ENCODE measurements at regions not wholly inside any gene's neighbourhood (a gene's known extent, or its start where the extent isn't known, plus 50 kb on each side); places are given as distances from the start of the nearest gene placed in this dataset.

GRCh38 chr18:71798986-71799673 lies 745.0 kb downstream of the CBLN2 start:
- no peak for FAIRE-seq
- DNase-seq (ENCODE audit: low read depth, low spot score), result no peak

GRCh38 chr18:71797554-71797953 lies 746.6 kb downstream of the CBLN2 start:
- Histone ChIP-seq H3K9me1 (ENCODE audit: control insufficient read depth, extremely low read depth, insufficient read depth, low read length) (no peaks in the 10 kb centered on the region), H3K4me3 (ENCODE audit: control insufficient read depth in 2 of 3, extremely low read depth in 1 of 3, insufficient read depth in 2 of 3, low read depth in 1 of 3, low read length in 3 of 3) (no peak overlapping the region), H4K20me1 (ENCODE audit: control insufficient read depth, extremely low read depth, insufficient read depth, low read length) (no peaks in the 10 kb centered on the region), H3K4me2 (ENCODE audit: control insufficient read depth, extremely low read depth, insufficient read depth, low read depth, low read length) (no peak overlapping the region), H3K9me3 (ENCODE audit: control insufficient read depth, low read depth, low read length) (no peaks in the 10 kb centered on the region), H3K27me3 (ENCODE audit: control insufficient read depth, extremely low read depth, insufficient read depth, low read length) (no peaks in the 10 kb centered on the region), H2AFZ (ENCODE audit: control insufficient read depth, low read length) (no peak overlapping the region), H3K4me1 (ENCODE audit: control insufficient read depth, extremely low read depth, insufficient read depth, low read length) (no peaks in the 10 kb centered on the region), H3K9ac (ENCODE audit: control insufficient read depth, extremely low read depth, insufficient read depth, low read length) (no peak overlapping the region), H3K36me3 (ENCODE audit: control insufficient read depth in 2 of 2, extremely low read depth in 1 of 2, insufficient read depth in 2 of 2, low read length in 2 of 2) (no peaks in the 10 kb centered on the region), H3K27ac (ENCODE audit: control insufficient read depth, insufficient read depth, low read length) (no peak overlapping the region), H3K79me2 (ENCODE audit: control insufficient read depth, insufficient read depth, low read length) (no peaks in the 10 kb centered on the region)
- dilution Hi-C loops (cut with MboI; ENCODE audit: extremely low pct_ligation_motif_present, low sequenced_read_pairs), result no loop called here
- no peak for DNase-seq (ENCODE audit: low read depth, low spot score)
- no peak for FAIRE-seq
- TF ChIP-seq EZH2 (IDR thresholded peaks at IDR 0.05; ENCODE audit: low read length), result no peak
- TF ChIP-seq CTCF (optimal IDR thresholded peaks at IDR 0.05 in 1 of 3, IDR thresholded peaks at IDR 0.05 in 1 of 3, conservative IDR thresholded peaks at IDR 0.05 in 1 of 3; ENCODE audit: extremely low read depth in 1 of 3, insufficient read depth in 2 of 3, low read length in 3 of 3), result no peak

More at GRCh38 chr18:71798986-71799673, 745.0 kb downstream of the CBLN2 start:
- dilution Hi-C loops (cut with MboI; ENCODE audit: extremely low pct_ligation_motif_present, low sequenced_read_pairs), result no loop called here
- H3K9me1 ChIP-seq (ENCODE audit: control insufficient read depth, extremely low read depth, insufficient read depth, low read length), result no peaks in the 10 kb centered on the region
- no peak overlapping the region for H3K4me2 ChIP-seq (ENCODE audit: control insufficient read depth, extremely low read depth, insufficient read depth, low read depth, low read length)
- peaks cover 2% of the 10 kb centered on the region for H3K9me3 ChIP-seq (ENCODE audit: control insufficient read depth, low read depth, low read length)
- H3K4me1 ChIP-seq (ENCODE audit: control insufficient read depth, extremely low read depth, insufficient read depth, low read length), result no peaks in the 10 kb centered on the region
- TF ChIP-seq CTCF (optimal IDR thresholded peaks at IDR 0.05 in 1 of 3, IDR thresholded peaks at IDR 0.05 in 1 of 3, conservative IDR thresholded peaks at IDR 0.05 in 1 of 3; ENCODE audit: extremely low read depth in 1 of 3, insufficient read depth in 2 of 3, low read length in 3 of 3) (no peak), EZH2 (IDR thresholded peaks at IDR 0.05; ENCODE audit: low read length) (no peak)
- H3K4me3 ChIP-seq (ENCODE audit: control insufficient read depth in 2 of 3, extremely low read depth in 1 of 3, insufficient read depth in 2 of 3, low read depth in 1 of 3, low read length in 3 of 3), result no peak overlapping the region
- no peaks in the 10 kb centered on the region for H4K20me1 ChIP-seq (ENCODE audit: control insufficient read depth, extremely low read depth, insufficient read depth, low read length)
- H2AFZ ChIP-seq (ENCODE audit: control insufficient read depth, low read length), result no peak overlapping the region
- H3K27ac ChIP-seq (ENCODE audit: control insufficient read depth, insufficient read depth, low read length), result no peak overlapping the region
- no peaks in the 10 kb centered on the region for H3K27me3 ChIP-seq (ENCODE audit: control insufficient read depth, extremely low read depth, insufficient read depth, low read length)
- H3K9ac ChIP-seq (ENCODE audit: control insufficient read depth, extremely low read depth, insufficient read depth, low read length), result no peak overlapping the region
- H3K36me3 ChIP-seq (ENCODE audit: control insufficient read depth in 2 of 2, extremely low read depth in 1 of 2, insufficient read depth in 2 of 2, low read length in 2 of 2), result no peaks in the 10 kb centered on the region
- no peaks in the 10 kb centered on the region for H3K79me2 ChIP-seq (ENCODE audit: control insufficient read depth, insufficient read depth, low read length)
